ENCODE measurements at regions not wholly inside any gene's neighbourhood (a gene's known extent, or its start where the extent isn't known, plus 50 kb on each side); places are given as distances from the start of the nearest gene placed in this dataset.

- TF ChIP-seq POLR2A (IDR thresholded peaks at IDR 0.05) (no peak), CTCF (IDR thresholded peaks at IDR 0.05) (no peak)
Measured at GRCh38 chr10:89889606-89890005, 188.2 kb downstream of the KIF20B start.
